ENCODE measurements at regions not wholly inside any gene's neighbourhood (a gene's known extent, or its start where the extent isn't known, plus 50 kb on each side); places are given as distances from the start of the nearest gene placed in this dataset.

- DNase-seq (ENCODE audit: low read depth): no peak
- in situ Hi-C loops (cut with HindIII; ENCODE audit: low sequenced_read_pairs): no loop called here
These were observed 120.6 kb downstream of the NUF2 start for GRCh38 chr1:163442231-163442879.

GRCh38 chr1:163442895-163443294 lies 121.1 kb downstream of the NUF2 start:
- no peak for DNase-seq (ENCODE audit: low read depth)
- no peak for TF ChIP-seq CTCF (IDR thresholded peaks at IDR 0.05; ENCODE audit: low read depth, low read length, missing control alignments)
- in situ Hi-C loops (cut with HindIII; ENCODE audit: low sequenced_read_pairs): no loop called here
- no peak overlapping the region for H3K4me3 ChIP-seq (ENCODE audit: low read depth, low read length)

More at GRCh38 chr1:163442231-163442879, 120.6 kb downstream of the NUF2 start:
- TF ChIP-seq CTCF (IDR thresholded peaks at IDR 0.05; ENCODE audit: low read depth, low read length, missing control alignments): no peak
- H3K4me3 ChIP-seq (ENCODE audit: low read depth, low read length): no peak overlapping the region

GRCh38 chr1:163443863-163444262 lies 122.1 kb downstream of the NUF2 start:
- no peak for DNase-seq (ENCODE audit: low read depth)
- H3K4me3 ChIP-seq (ENCODE audit: low read depth, low read length): no peak overlapping the region
- in situ Hi-C loops (cut with HindIII; ENCODE audit: low sequenced_read_pairs): no loop called here
- no peak for TF ChIP-seq CTCF (IDR thresholded peaks at IDR 0.05; ENCODE audit: low read depth, low read length, missing control alignments)

GRCh38 chr1:163444665-163445064 lies 122.9 kb downstream of the NUF2 start:
- no peak for TF ChIP-seq CTCF (IDR thresholded peaks at IDR 0.05; ENCODE audit: low read depth, low read length, missing control alignments)
- DNase-seq (ENCODE audit: low read depth): no peak
- in situ Hi-C loops (cut with HindIII; ENCODE audit: low sequenced_read_pairs): no loop called here
- H3K4me3 ChIP-seq (ENCODE audit: low read depth, low read length): no peak overlapping the region

GRCh38 chr1:163450986-163451385 lies 129.2 kb downstream of the NUF2 start:
- in situ Hi-C loops (cut with HindIII; ENCODE audit: low sequenced_read_pairs): no loop called here
- no peak overlapping the region for H3K4me3 ChIP-seq (ENCODE audit: low read depth, low read length)
- no peak for TF ChIP-seq CTCF (IDR thresholded peaks at IDR 0.05; ENCODE audit: low read depth, low read length, missing control alignments)
- no peak for DNase-seq (ENCODE audit: low read depth)

- H3K4me3 ChIP-seq (ENCODE audit: low read depth, low read length): no peak overlapping the region
- TF ChIP-seq CTCF (IDR thresholded peaks at IDR 0.05; ENCODE audit: low read depth, low read length, missing control alignments): no peak
- DNase-seq (ENCODE audit: low read depth): no peak
- in situ Hi-C loops (cut with HindIII; ENCODE audit: low sequenced_read_pairs): no loop called here
These were observed 137.8 kb downstream of the NUF2 start for GRCh38 chr1:163459539-163459938.

Data from astrocyte of the cerebellum (primary cell).